CD14-positive monocyte (primary cell): ENCODE measurements at regions not wholly inside any gene's neighbourhood (a gene's known extent, or its start where the extent isn't known, plus 50 kb on each side); places are given as distances from the start of the nearest gene placed in this dataset.

ENCODE experiments used
- DNase-seq, 3 donors: peaks; one replicate each; pipeline ENCODE4 v3.0.0-alpha.2; 2011 to 2022
- H2AFZ ChIP-seq: 2 replicates; pipeline ENCODE4 v1.6.0; 2012; ENCODE audit warnings: mild to moderate bottlenecking, low read depth, low read length, inconsistent platforms; ENCODE audit not compliant: insufficient read depth, poor library complexity, severe bottlenecking
- H3K27ac ChIP-seq, 2 donors: 1 replicate in 1 of 2; 2 replicates in 1 of 2; pipeline ENCODE4 v1.5.1; 2012 to 2013; ENCODE audit warnings: low read length in 2 of 2, control low read depth in 1 of 2, inconsistent platforms in 1 of 2, low read depth in 1 of 2, mild to moderate bottlenecking in 1 of 2
- H3K27me3 ChIP-seq, 2 donors: one replicate each; pipeline versions ENCODE4 v1.6.0 to v1.6.1; 2011 to 2013; ENCODE audit warnings: low read length in 2 of 2; ENCODE audit not compliant: control insufficient read depth in 2 of 2, insufficient read depth in 2 of 2
- H3K36me3 ChIP-seq, 2 donors: replicated peaks in 1 of 2; 1 replicate in 1 of 2; 2 replicates in 1 of 2; pipeline versions ENCODE4 v1.5.1 to v1.6.1; 2012 to 2013; ENCODE audit warnings: low read length in 2 of 2, control low read depth in 1 of 2, inconsistent platforms in 1 of 2, mild to moderate bottlenecking in 1 of 2; ENCODE audit not compliant: insufficient read depth in 2 of 2, control insufficient read depth in 1 of 2
- H3K4me1 ChIP-seq, 2 donors: 1 replicate in 1 of 2; 2 replicates in 1 of 2; pipeline versions ENCODE4 v1.5.1 to v1.6.1; 2012 to 2013; ENCODE audit warnings: low read length in 2 of 2, control low read depth in 1 of 2, inconsistent platforms in 1 of 2, mild to moderate bottlenecking in 1 of 2, moderate library complexity in 1 of 2; ENCODE audit not compliant: insufficient read depth in 2 of 2, control insufficient read depth in 1 of 2
- H3K4me2 ChIP-seq: replicated peaks from 2 replicates; pipeline ENCODE3; 2012; ENCODE audit warnings: low read length, moderate library complexity, mild to moderate bottlenecking; ENCODE audit not compliant: poor library complexity, severe bottlenecking; ENCODE audit errors: extremely low read depth
- H3K4me3 ChIP-seq, 3 experiments: fragments of 200-600 bp in 1 of 3; sonication (generic) in 1 of 3; replicated peaks in 1 of 3; 1 replicate in 2 of 3; 2 replicates in 1 of 3; pipeline ENCODE4 v1.5.1; 2011 to 2013; ENCODE audit warnings: low read length in 3 of 3, mild to moderate bottlenecking in 3 of 3, control low read depth in 2 of 3, low read depth in 2 of 3, inconsistent platforms in 1 of 3, moderate library complexity in 1 of 3
- H3K79me2 ChIP-seq: 2 replicates; pipeline ENCODE4 v1.6.0; 2012; ENCODE audit warnings: mild to moderate bottlenecking, control low read depth, inconsistent platforms, low read length, moderate library complexity; ENCODE audit not compliant: insufficient read depth
- H3K9ac ChIP-seq: 2 replicates; pipeline ENCODE4 v1.6.0; 2017; ENCODE audit warnings: low read length, mild to moderate bottlenecking; ENCODE audit not compliant: insufficient read depth, poor library complexity, severe bottlenecking
- H3K9me3 ChIP-seq, 2 donors: replicated peaks in 1 of 2; 1 replicate in 1 of 2; 2 replicates in 1 of 2; pipeline versions ENCODE4 v1.5.1 to v1.6.1; 2012 to 2013; ENCODE audit warnings: low read length in 2 of 2, control low read depth in 1 of 2; ENCODE audit not compliant: control insufficient read depth in 1 of 2, insufficient read depth in 1 of 2
- H4K20me1 ChIP-seq: 2 replicates; pipeline ENCODE4 v1.6.0; 2012; ENCODE audit warnings: mild to moderate bottlenecking, low read length, control low read depth, moderate library complexity; ENCODE audit not compliant: insufficient read depth
- H3K27ac Mint-ChIP-seq, 7 donors: one replicate each; pipeline ENCODE4 v1.8.0; 2020; ENCODE audit warnings: mild to moderate bottlenecking in 7 of 7, mixed read lengths in 7 of 7, moderate library complexity in 6 of 7, inconsistent platforms in 2 of 7
- H3K27me3 Mint-ChIP-seq, 3 donors: one replicate each; pipeline ENCODE4 v1.8.0; 2021 to 2022; ENCODE audit warnings: low read depth in 3 of 3, mild to moderate bottlenecking in 3 of 3, mixed read lengths in 3 of 3, moderate library complexity in 3 of 3, inconsistent platforms in 1 of 3
- H3K36me3 Mint-ChIP-seq, 2 donors: one replicate each; pipeline ENCODE4 v1.8.0; 2020; ENCODE audit warnings: mixed read lengths in 2 of 2, inconsistent platforms in 1 of 2, mild to moderate bottlenecking in 1 of 2
- H3K4me1 Mint-ChIP-seq: one replicate; pipeline ENCODE4 v1.8.0; 2020; ENCODE audit warnings: mild to moderate bottlenecking, mixed read lengths
- H3K4me3 Mint-ChIP-seq, 2 donors: one replicate each; pipeline ENCODE4 v1.8.0; 2020; ENCODE audit warnings: mild to moderate bottlenecking in 2 of 2, mixed read lengths in 2 of 2, moderate library complexity in 1 of 2
- H3K9me3 Mint-ChIP-seq, 7 donors: one replicate each; pipeline ENCODE4 v1.8.0; 2020 to 2022; ENCODE audit warnings: mixed read lengths in 7 of 7, mild to moderate bottlenecking in 6 of 7, moderate library complexity in 6 of 7, inconsistent platforms in 2 of 7
- WGBS: methylation state at CpG from one replicate; pipeline ENCODE4 v1.1.5; 2013; ENCODE audit warnings: missing lambda C conversion rate; ENCODE audit not compliant: insufficient coverage; 5-methylcytosine and 5-hydroxymethylcytosine counted together
- intact Hi-C, 2 donors: fragments of 100-400 bp; cut with micrococcal nuclease; formaldehyde crosslinking; loops; one replicate each; pipeline versions ENCODE4 v1.15.0 to v1.15.1; 2023
- TF ChIP-seq, protein P1 (sequence below): fragments of 200-600 bp; IDR thresholded peaks from one replicate; pipeline ENCODE4 v1.8.0; 2022; ENCODE audit warnings: antibody characterized with exemption, mild to moderate bottlenecking

DNA sequence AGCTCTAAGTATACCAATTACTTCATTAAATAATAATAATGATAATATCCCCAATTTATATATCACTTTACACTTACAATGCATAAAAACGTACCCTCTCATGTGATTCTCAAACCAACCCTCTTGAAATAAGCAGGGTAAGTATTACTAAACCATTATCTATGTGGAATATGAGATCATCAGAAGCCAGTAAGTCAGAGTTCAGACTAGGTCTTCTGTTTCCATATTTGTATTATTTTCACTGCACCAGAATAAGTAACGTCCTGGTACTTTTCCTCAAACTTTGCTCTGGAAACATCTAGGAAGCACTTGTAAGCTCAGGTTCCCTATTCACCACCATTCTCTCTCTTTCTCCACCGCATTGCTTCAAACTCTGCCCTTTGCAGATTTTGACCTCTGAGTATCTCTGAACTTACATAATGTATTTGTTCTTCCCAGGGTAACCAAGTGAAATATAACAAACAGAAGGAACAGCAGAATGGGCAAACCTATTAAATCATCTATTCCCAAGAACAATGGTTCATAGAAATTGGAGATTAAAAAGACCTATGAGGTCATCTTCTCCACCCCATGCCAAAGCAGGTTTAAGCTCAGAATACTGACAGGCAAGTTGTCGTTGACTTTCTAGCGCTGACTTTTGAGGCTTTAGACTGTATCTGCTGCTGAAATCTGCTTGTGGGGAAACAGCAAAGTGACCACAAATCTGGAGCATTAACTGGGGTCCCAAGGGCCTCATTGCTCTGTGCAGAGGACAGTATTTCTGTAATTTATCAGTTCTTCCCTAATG lies 161.3 kb upstream of the FAR2 start:
- Histone ChIP-seq H3K9ac (no peak overlapping the region), H3K9me3 (no peaks in the 10 kb centered on the region), H3K79me2 (no peaks in the 10 kb centered on the region), H2AFZ (no peak overlapping the region), H4K20me1 (no peaks in the 10 kb centered on the region), H3K4me1 (no peaks in the 10 kb centered on the region), H3K27me3 (no peaks in the 10 kb centered on the region), H3K36me3 (no peaks in the 10 kb centered on the region), H3K4me3 (no peak overlapping the region), H3K27ac (no peak overlapping the region), H3K4me2 (no peak overlapping the region)
- TF ChIP-seq, protein P1, sequence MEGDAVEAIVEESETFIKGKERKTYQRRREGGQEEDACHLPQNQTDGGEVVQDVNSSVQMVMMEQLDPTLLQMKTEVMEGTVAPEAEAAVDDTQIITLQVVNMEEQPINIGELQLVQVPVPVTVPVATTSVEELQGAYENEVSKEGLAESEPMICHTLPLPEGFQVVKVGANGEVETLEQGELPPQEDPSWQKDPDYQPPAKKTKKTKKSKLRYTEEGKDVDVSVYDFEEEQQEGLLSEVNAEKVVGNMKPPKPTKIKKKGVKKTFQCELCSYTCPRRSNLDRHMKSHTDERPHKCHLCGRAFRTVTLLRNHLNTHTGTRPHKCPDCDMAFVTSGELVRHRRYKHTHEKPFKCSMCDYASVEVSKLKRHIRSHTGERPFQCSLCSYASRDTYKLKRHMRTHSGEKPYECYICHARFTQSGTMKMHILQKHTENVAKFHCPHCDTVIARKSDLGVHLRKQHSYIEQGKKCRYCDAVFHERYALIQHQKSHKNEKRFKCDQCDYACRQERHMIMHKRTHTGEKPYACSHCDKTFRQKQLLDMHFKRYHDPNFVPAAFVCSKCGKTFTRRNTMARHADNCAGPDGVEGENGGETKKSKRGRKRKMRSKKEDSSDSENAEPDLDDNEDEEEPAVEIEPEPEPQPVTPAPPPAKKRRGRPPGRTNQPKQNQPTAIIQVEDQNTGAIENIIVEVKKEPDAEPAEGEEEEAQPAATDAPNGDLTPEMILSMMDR: no peak
- WGBS: 83% methylated on average over 4 of the region's 5 CpGs
- Mint-ChIP-seq H3K27ac (no peak overlapping the region), H3K4me3 (no peak overlapping the region), H3K36me3 (no peaks in the 10 kb centered on the region), H3K4me1 (no peaks in the 10 kb centered on the region), H3K9me3 (no peaks in the 10 kb centered on the region), H3K27me3 (peaks cover 0 to 7% (median 4%) of the 10 kb centered on the region in 3 donors)
- no peak for DNase-seq
- intact Hi-C loops: no loop called here

DNA sequence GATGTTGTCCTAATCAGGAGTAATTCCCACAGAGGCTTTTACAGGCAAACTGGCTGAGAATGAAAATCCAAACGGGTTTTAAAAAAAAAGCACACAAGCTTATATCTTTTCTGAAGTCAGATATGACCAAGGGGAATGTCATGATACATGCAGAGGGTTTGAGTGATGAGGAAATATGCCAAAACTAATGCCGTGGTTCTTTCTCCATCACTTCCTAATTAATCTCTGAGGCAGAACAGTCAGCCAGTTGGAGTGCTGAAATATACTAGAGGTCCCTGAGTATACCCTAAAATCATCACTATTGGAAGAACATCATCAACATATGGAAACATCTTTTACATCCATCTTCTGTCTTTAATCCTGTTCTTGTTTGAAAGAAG lies 160.8 kb upstream of the FAR2 start:
- Mint-ChIP-seq H3K27ac (no peak overlapping the region), H3K4me1 (no peaks in the 10 kb centered on the region), H3K27me3 (peaks cover 0 to 7% (median 2%) of the 10 kb centered on the region in 3 donors), H3K4me3 (no peak overlapping the region), H3K36me3 (no peaks in the 10 kb centered on the region), H3K9me3 (no peaks in the 10 kb centered on the region)
- Histone ChIP-seq H3K27me3 (no peaks in the 10 kb centered on the region), H3K9me3 (no peaks in the 10 kb centered on the region), H2AFZ (no peak overlapping the region), H3K4me3 (no peak overlapping the region), H3K36me3 (no peaks in the 10 kb centered on the region), H3K4me1 (no peaks in the 10 kb centered on the region), H3K9ac (no peak overlapping the region), H3K27ac (no peak overlapping the region), H4K20me1 (no peaks in the 10 kb centered on the region), H3K4me2 (no peak overlapping the region), H3K79me2 (no peaks in the 10 kb centered on the region)
- no peak for DNase-seq
- TF ChIP-seq, protein P1: no peak
- WGBS: no CpG with 5 or more reads among the region's 2 CpGs
- intact Hi-C loops: no loop called here
